ENCODE measurements at regions not wholly inside any gene's neighbourhood (a gene's known extent, or its start where the extent isn't known, plus 50 kb on each side); places are given as distances from the start of the nearest gene placed in this dataset.

- no peak overlapping the region for H3K4me3 ChIP-seq (ENCODE audit: control insufficient read depth, low read depth, low read length)
- no peak for TF ChIP-seq CTCF (conservative IDR thresholded peaks at IDR 0.05; ENCODE audit: control insufficient read depth, insufficient read depth, low read depth, low read length)
- peak; percentile 14 for DNase-seq (ENCODE audit: low read depth)
These were observed 100.3 kb downstream of the LRIG3 start for GRCh38 chr12:58819985-58820384.

All from fibroblast of mammary gland (primary cell).